Body of pancreas (tissue), 4 donors: ENCODE measurements at regions not wholly inside any gene's neighbourhood (a gene's known extent, or its start where the extent isn't known, plus 50 kb on each side); places are given as distances from the start of the nearest gene placed in this dataset.

Source experiments
- CTCF ChIP-seq, 7 experiments: fragments of 450-650 bp in 4 of 7; fragments of 200-600 bp in 3 of 7; sonication (generic) in 3 of 7; IDR thresholded peaks; one replicate each; pipeline ENCODE4 v1.5.1; 2016 to 2019; ENCODE audit warnings: antibody characterized with exemption in 7 of 7
- POLR2A ChIP-seq, 3 donors: fragments of 450-650 bp; IDR thresholded peaks; one replicate each; pipeline ENCODE4 v1.6.1; 2016; ENCODE audit warnings: antibody characterized with exemption in 3 of 3, mild to moderate bottlenecking in 2 of 3

- TF ChIP-seq POLR2A (IDR thresholded peaks at IDR 0.05) = no peak
- no peak for TF ChIP-seq CTCF (IDR thresholded peaks at IDR 0.05)
Measured at GRCh38 chr6:12419631-12420272, 129.6 kb downstream of the EDN1 start.
